ENCODE measurements at regions not wholly inside any gene's neighbourhood (a gene's known extent, or its start where the extent isn't known, plus 50 kb on each side); places are given as distances from the start of the nearest gene placed in this dataset.

DNA sequence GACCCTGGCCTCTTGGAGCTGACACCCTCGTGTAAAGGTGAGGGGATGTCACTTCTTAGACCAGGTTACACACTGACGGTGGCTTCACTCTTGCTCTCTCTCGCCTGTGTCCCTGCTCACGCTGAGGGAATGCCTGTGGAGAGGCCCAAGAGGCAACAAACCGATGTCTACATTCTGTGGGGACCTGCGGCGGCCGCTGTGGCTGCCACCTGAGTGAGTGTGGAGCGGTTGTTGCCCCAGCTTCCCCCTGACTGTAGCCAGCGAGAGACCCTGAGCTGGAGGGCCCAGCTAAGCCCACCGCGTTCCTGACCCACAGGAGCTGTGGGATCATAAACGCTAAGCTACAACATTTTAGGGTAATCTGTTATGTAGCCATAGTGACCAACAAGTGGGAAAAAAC lies 55.7 kb upstream of the ASAP2 start:
- TF ChIP-seq, protein P1, sequence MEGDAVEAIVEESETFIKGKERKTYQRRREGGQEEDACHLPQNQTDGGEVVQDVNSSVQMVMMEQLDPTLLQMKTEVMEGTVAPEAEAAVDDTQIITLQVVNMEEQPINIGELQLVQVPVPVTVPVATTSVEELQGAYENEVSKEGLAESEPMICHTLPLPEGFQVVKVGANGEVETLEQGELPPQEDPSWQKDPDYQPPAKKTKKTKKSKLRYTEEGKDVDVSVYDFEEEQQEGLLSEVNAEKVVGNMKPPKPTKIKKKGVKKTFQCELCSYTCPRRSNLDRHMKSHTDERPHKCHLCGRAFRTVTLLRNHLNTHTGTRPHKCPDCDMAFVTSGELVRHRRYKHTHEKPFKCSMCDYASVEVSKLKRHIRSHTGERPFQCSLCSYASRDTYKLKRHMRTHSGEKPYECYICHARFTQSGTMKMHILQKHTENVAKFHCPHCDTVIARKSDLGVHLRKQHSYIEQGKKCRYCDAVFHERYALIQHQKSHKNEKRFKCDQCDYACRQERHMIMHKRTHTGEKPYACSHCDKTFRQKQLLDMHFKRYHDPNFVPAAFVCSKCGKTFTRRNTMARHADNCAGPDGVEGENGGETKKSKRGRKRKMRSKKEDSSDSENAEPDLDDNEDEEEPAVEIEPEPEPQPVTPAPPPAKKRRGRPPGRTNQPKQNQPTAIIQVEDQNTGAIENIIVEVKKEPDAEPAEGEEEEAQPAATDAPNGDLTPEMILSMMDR (IDR thresholded peaks at IDR 0.05): no peak
- TF ChIP-seq POLR2A (IDR thresholded peaks at IDR 0.05): no peak
- TF ChIP-seq POLR2AphosphoS5 (IDR thresholded peaks at IDR 0.05): no peak
- TF ChIP-seq EP300 (IDR thresholded peaks at IDR 0.05): no peak

Data from stomach (tissue), 4 donors.